Stimulated activated memory B cell treated with anti-CD40 and anti-IgM and Interleukin-4, amounts not matched to agents 10 μg/mL and 1 μg/mL and 100 μg/mL, for 72 hours (primary cell): ENCODE measurements at regions not wholly inside any gene's neighbourhood (a gene's known extent, or its start where the extent isn't known, plus 50 kb on each side); places are given as distances from the start of the nearest gene placed in this dataset.

Experiments used
- ATAC-seq: fragments of 150-1000 bp; cut with Tn5 transposase; 2 replicates; pipeline ENCODE4 v1.10.0; 2021
- H3K27ac Mint-ChIP-seq: one replicate; pipeline ENCODE4 v1.8.0; 2022; ENCODE audit warnings: mild to moderate bottlenecking, mixed read lengths
- H3K27me3 Mint-ChIP-seq: one replicate; pipeline ENCODE4 v1.8.0; 2022; ENCODE audit warnings: mixed read lengths
- H3K36me3 Mint-ChIP-seq: one replicate; pipeline ENCODE4 v1.8.0; 2022; ENCODE audit warnings: mixed read lengths
- H3K4me1 Mint-ChIP-seq: one replicate; pipeline ENCODE4 v1.8.0; 2022; ENCODE audit warnings: mixed read lengths
- H3K4me3 Mint-ChIP-seq: one replicate; pipeline ENCODE4 v1.8.0; 2022; ENCODE audit warnings: mild to moderate bottlenecking, moderate library complexity, mixed read lengths
- H3K9me3 Mint-ChIP-seq: one replicate; pipeline ENCODE4 v1.8.0; 2022; ENCODE audit warnings: mixed read lengths

DNA sequence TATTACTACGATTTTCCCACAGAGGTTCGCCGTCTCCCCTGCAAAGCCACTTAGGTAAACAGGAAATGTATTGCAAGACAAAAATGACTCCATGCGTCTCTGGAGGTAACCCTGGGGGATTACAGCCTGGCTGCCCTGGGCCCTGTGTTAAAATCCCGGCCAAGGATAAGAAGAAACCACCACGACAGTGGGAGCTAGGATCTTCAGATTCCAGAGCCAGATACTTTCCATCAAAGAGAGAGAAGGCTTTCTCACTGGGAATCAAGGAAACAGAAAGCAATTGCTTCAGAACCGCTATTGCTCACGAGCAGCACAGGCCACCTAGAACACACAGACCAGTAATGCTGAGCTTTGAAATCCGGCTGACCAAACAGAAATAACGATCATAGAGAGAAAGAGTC lies 97.9 kb upstream of the ZNF516 start:
- H3K4me1 Mint-ChIP-seq = no peaks in the 10 kb centered on the region

DNA sequence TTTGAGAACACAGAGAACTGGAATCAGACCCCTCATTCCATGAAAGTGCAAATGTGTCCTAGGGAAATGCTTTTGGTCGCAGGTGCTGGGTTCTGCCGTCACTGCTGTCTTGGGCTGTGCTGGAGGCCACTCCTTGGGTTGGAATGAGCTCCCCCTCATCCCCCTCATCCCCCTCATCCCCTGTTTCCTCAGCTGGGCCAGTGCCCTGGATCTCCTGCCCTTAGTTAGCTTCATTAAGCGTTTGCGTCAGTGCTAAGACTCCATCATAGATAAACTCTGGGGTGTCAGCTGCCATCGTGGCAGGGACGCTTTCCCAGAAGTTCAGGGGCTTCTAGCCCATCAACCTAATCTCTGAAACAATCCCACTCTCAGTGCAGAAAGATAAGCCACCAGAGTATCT lies 97.1 kb upstream of the ZNF516 start:
- no peaks in the 10 kb centered on the region for H3K4me1 Mint-ChIP-seq
- H3K9me3 Mint-ChIP-seq = no peaks in the 10 kb centered on the region
- H3K36me3 Mint-ChIP-seq = no peaks in the 10 kb centered on the region
- ATAC-seq = no peak
- H3K4me3 Mint-ChIP-seq = no peak overlapping the region
- peaks cover 50% of the 10 kb centered on the region for H3K27me3 Mint-ChIP-seq
- no peak overlapping the region for H3K27ac Mint-ChIP-seq

More for the DNA sequence above, 97.9 kb upstream of the ZNF516 start:
- H3K36me3 Mint-ChIP-seq = no peaks in the 10 kb centered on the region
- peaks cover 50% of the 10 kb centered on the region for H3K27me3 Mint-ChIP-seq
- ATAC-seq = no peak
- H3K9me3 Mint-ChIP-seq = no peaks in the 10 kb centered on the region
- no peak overlapping the region for H3K4me3 Mint-ChIP-seq
- H3K27ac Mint-ChIP-seq = no peak overlapping the region

DNA sequence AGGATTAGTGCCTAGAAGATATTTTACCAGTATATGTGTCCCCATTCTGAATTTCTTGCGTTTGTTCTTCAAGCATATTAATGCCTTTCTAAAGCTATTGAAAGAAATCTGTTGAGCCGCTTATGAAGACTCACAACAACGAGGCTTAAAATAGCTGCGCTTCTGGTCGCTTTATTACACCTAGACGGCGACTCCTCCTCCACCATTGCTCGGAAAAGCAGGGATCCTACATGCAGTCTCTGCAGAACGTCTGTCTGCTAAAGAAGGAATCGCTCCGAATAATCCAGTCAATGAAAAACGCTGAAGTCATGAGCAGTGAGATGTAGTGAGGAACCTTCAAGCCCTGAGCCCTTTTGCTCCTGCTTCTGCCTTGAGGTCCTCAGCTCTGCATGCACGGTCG lies 94.8 kb upstream of the ZNF516 start:
- H3K27me3 Mint-ChIP-seq = peaks cover 48% of the 10 kb centered on the region
- H3K4me1 Mint-ChIP-seq = no peaks in the 10 kb centered on the region
- H3K9me3 Mint-ChIP-seq = no peaks in the 10 kb centered on the region
- no peaks in the 10 kb centered on the region for H3K36me3 Mint-ChIP-seq
- H3K27ac Mint-ChIP-seq = no peak overlapping the region
- ATAC-seq = no peak
- H3K4me3 Mint-ChIP-seq = no peak overlapping the region

DNA sequence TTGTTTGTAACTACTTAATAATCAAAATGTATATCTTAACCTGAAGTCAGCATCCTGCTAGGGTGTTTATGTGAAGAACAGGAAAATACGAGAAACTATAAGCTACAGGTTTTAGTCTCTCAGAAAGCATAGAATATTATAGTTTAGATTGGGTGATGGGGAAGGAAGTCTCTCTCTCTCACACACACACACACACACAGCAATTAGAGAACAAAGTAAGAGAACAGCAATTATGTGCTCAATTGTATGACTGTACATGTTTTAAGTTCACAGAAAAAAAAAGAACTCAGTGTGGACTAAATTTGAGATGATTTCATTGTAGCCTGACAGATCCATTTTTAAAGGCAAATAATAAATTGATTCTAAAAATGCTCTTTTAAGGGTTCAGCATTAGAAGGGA lies 94.3 kb upstream of the ZNF516 start:
- H3K9me3 Mint-ChIP-seq = no peaks in the 10 kb centered on the region
- no peaks in the 10 kb centered on the region for H3K36me3 Mint-ChIP-seq
- H3K4me3 Mint-ChIP-seq = no peak overlapping the region
- H3K27me3 Mint-ChIP-seq = peaks cover 42% of the 10 kb centered on the region
- no peak for ATAC-seq
- H3K27ac Mint-ChIP-seq = no peak overlapping the region
- H3K4me1 Mint-ChIP-seq = no peaks in the 10 kb centered on the region

DNA sequence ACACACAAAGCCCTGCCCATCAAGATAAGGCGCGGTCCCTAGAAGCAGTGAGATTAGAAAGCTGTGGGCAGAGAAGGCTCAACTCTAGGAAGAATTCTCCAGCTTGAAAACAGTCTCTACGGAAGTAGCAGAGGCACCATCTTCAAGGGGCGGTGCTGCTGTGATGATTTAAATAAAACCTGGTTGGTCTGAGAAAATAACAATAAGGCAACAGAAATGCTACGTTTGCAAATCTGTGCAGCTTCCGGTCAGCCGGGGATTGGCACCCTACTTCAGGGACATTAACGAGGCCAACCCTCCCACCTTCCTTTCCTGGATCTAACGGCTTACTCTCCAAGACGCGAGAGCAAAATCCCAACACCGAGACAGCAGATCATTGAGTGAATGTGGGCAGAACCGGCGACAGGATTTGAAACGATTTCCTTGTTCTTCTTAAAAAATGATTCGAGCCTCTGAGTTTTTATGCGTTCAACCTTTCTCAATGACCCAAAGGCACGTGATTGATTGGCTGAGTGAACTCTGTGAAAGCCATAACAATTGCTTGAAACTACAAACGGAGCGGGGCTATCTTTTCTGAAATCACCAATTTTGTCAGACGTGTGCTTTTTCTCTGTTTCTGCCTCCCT lies 93.7 kb upstream of the ZNF516 start:
- Mint-ChIP-seq H3K4me1 (no peaks in the 10 kb centered on the region), H3K27ac (no peak overlapping the region), H3K9me3 (no peaks in the 10 kb centered on the region), H3K4me3 (peak overlapping the region; percentile 3), H3K27me3 (peaks cover 42% of the 10 kb centered on the region), H3K36me3 (no peaks in the 10 kb centered on the region)
- no peak for ATAC-seq

DNA sequence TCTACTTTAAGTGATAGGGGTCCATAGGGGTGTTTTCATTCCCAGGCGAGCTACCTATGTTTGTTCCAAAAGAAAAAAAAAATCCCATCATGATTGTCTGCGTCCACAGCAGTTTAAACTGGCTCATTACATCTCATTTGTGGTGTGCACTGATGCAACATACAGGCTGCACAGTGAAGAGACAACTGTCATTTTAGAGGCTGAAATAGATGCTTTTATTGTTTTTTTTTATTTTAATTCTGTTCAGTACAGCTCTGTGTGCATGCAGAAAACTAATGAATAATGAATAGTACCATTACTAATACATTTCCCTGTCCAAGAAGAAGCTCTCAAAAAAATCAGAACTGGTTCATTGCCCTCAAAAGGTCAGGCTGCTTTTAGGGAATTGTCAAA lies 92.8 kb upstream of the ZNF516 start:
- H3K27ac Mint-ChIP-seq = no peak overlapping the region
- no peak for ATAC-seq
- no peaks in the 10 kb centered on the region for H3K9me3 Mint-ChIP-seq
- H3K27me3 Mint-ChIP-seq = peaks cover 39% of the 10 kb centered on the region
- H3K4me3 Mint-ChIP-seq = no peak overlapping the region
- no peaks in the 10 kb centered on the region for H3K4me1 Mint-ChIP-seq
- no peaks in the 10 kb centered on the region for H3K36me3 Mint-ChIP-seq

DNA sequence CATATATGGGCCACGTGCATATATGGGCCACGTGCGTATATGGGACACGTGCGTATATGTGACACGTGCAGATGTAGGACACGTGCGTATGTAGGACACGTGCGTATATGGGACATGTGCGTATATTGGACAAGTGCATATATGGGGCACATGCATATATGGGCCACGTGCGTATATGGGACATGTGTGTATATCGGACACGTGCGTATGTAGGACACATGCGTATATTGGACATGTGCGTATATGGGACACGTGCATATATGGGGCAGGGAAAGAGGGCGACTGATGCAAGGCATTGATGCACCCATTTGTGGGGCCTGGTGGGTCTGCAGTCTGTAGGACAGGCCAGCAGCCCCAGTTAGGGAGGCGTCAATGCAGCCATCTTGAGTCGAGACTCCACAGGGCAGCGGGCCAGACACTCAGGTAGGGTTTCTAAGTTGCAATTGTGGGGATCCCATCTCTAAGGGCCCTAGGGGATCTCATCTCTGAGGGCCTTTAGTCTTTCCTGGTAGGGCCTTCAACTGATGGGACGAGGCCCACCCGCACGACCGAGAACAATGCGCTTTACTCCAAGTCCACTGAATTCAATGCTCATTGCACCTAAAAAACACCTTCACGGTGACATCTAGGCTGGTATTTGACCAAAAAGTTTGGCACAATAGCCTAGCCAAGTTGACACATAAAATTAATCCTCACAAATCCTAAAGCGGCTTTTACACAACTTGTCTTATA lies 92.3 kb upstream of the ZNF516 start:
- no peak overlapping the region for H3K4me3 Mint-ChIP-seq
- H3K4me1 Mint-ChIP-seq = no peaks in the 10 kb centered on the region
- H3K9me3 Mint-ChIP-seq = no peaks in the 10 kb centered on the region
- ATAC-seq = no peak
- H3K36me3 Mint-ChIP-seq = no peaks in the 10 kb centered on the region
- peaks cover 33% of the 10 kb centered on the region for H3K27me3 Mint-ChIP-seq
- no peak overlapping the region for H3K27ac Mint-ChIP-seq

DNA sequence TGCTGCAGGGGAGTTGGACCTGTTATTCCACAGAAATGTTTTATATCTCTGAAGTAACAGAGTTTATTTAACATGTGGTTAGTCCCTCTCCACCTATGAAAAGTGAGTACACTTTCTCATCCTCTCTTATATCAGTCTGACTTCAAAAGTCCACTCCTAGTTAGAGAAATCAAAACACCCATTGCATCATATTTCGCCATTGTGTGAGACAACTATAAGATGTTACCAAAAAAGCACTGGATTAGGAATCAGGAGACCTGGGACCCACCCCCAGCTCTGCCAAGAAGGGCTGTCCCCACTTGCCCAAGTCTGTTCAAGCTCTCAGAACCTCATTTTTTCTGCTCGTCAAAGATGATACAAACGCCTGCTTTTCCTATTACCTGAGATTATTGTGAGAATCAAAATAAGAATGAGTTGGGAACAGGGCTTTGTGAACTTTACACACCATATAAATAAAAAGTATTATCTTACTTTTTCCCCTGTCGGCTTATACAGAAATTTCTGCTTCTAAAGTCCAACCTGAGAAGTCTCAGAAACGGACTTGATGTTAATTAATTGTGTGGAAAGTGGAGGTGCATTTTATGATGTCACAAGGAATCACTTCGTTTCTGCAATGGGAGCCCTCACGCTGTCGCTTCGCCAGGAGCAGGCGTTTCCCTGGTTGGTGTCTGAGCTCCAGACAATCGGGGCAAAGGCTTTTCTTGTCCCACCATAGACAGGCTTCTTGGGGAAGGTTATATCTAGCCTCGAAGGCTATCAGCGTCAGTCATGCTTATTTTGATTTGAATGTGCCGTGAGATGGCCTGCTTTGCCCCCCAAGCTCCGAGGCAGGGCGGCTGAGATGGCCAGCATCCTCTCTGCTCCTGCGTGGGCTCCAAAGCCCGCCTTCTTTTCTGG lies 89.6 kb upstream of the ZNF516 start:
- Mint-ChIP-seq H3K27ac (no peak overlapping the region), H3K36me3 (no peaks in the 10 kb centered on the region), H3K9me3 (no peaks in the 10 kb centered on the region), H3K4me1 (no peaks in the 10 kb centered on the region), H3K4me3 (no peak overlapping the region), H3K27me3 (peaks cover 6% of the 10 kb centered on the region)
- ATAC-seq = no peak

DNA sequence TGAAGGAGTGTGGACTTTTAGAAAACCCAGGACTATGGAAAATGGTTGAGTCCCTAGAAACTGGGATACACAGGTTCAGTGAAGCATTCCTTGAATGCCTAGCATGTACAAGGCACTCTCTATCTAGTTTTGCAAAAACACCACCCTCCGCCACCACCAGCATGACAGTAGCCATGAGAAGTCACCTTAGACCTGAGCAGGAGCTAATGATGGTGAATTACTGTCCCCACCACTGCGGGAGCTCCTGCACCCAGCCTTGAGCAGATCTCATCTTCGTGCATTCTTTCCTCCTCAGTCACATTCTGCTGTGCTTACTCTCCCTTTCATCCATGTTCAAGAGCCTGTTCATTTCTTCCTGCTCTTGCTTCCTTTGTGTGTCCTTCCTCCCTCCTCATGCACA lies 86.2 kb upstream of the ZNF516 start:
- no peaks in the 10 kb centered on the region for H3K36me3 Mint-ChIP-seq
- no peak overlapping the region for H3K4me3 Mint-ChIP-seq
- peaks cover 2% of the 10 kb centered on the region for H3K27me3 Mint-ChIP-seq
- H3K9me3 Mint-ChIP-seq = peaks cover under 1% of the 10 kb centered on the region
- no peaks in the 10 kb centered on the region for H3K4me1 Mint-ChIP-seq
- H3K27ac Mint-ChIP-seq = no peak overlapping the region
- no peak for ATAC-seq

DNA sequence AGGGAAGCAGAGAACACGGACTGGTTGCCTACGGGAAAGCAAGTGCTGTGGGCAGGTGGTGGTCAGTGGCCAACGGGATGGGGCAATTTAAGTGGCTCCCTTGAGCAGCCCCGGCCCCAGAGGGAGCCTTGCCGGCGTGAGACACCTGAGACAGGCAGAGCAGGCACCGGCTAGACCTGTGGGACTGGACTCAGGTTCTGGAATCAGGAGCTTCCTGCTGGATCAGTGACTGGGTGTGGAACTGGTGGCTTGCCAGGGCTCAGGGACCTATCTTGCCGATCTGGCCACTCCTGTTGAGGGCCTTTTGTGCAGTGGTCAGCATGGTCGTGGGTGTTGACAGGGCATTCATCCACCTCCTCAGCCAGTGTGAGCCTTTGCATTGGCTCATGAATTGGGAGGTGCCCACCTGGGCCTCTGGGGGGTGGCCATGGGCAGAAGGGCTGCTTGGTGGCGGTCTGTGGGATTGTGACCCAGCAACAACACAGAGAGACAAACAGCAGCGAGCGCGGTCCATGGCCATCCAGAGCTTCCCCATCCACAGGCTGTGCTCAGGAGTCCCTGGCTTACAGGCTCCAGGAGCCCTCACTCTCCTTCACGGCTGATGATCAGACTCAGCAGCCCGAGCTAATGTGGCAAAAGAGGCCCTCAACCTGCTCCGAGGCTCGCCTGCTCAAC lies 85.4 kb upstream of the ZNF516 start:
- peaks cover 10% of the 10 kb centered on the region for H3K27me3 Mint-ChIP-seq
- H3K27ac Mint-ChIP-seq = no peak overlapping the region
- no peaks in the 10 kb centered on the region for H3K36me3 Mint-ChIP-seq
- no peak for ATAC-seq
- H3K4me3 Mint-ChIP-seq = no peak overlapping the region
- H3K4me1 Mint-ChIP-seq = no peaks in the 10 kb centered on the region
- H3K9me3 Mint-ChIP-seq = peaks cover 3% of the 10 kb centered on the region

DNA sequence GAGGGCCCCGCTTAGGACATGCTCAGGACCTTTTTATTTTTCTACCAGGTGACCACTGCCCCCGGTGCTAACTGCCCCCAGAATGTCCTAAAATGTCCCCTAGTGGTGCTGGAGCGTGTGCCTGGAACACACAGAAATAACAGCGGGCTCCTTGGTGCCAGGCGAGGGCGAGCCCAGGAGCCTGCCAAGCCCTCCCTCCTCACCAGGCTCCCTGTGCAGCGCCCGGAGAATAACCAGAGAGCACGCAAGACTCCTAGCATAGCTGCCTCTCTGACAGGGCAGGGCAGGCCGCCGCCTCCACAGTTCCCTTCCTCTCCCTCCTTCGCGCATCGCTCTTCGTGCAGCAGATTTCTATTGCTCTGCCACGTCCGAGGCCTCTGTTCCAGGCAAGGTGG lies 84.3 kb upstream of the ZNF516 start:
- H3K9me3 Mint-ChIP-seq = peaks cover 6% of the 10 kb centered on the region
- no peak overlapping the region for H3K4me3 Mint-ChIP-seq
- ATAC-seq = no peak
- no peaks in the 10 kb centered on the region for H3K36me3 Mint-ChIP-seq
- no peaks in the 10 kb centered on the region for H3K4me1 Mint-ChIP-seq
- peaks cover 16% of the 10 kb centered on the region for H3K27me3 Mint-ChIP-seq
- H3K27ac Mint-ChIP-seq = no peak overlapping the region

DNA sequence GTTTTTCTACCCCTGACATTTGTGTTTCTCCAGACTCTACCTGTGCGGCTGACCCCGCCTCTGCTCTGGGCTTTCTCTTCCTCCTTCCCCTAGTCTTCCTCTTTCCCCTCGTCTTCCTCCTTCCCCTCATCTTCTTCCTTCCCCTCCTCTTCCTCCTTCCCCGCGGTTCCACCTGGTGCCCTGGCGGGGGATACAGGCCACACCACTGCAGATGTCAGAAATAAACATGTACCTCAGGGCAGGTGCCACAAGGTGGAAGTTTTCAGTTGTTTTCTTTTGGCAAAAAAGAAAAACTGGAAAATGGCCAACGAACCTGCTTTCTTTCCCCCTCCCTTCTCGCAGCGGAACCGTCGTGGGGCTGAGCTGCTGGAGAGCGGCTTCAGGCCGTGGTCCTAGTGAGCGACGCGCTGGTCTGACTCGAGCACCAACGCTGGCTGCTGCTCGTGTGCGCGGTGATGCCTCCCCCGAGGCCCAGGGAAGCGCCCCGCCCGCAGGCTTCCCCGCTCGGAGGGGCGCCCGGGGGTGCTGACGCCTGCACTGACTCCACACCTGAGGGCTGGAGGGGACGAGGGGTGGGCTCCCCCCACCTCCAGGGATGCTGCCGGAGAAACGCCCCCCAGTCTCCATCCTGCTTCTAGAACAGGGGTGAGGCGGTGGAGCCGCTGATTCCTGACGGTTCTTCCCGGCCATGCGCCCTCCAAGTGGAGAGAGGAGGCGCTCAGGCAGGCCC lies 83.7 kb upstream of the ZNF516 start:
- Mint-ChIP-seq H3K4me3 (no peak overlapping the region), H3K36me3 (no peaks in the 10 kb centered on the region), H3K27me3 (peaks cover 16% of the 10 kb centered on the region), H3K4me1 (no peaks in the 10 kb centered on the region), H3K27ac (no peak overlapping the region), H3K9me3 (peaks cover 6% of the 10 kb centered on the region)
- peak; percentile 13 for ATAC-seq

DNA sequence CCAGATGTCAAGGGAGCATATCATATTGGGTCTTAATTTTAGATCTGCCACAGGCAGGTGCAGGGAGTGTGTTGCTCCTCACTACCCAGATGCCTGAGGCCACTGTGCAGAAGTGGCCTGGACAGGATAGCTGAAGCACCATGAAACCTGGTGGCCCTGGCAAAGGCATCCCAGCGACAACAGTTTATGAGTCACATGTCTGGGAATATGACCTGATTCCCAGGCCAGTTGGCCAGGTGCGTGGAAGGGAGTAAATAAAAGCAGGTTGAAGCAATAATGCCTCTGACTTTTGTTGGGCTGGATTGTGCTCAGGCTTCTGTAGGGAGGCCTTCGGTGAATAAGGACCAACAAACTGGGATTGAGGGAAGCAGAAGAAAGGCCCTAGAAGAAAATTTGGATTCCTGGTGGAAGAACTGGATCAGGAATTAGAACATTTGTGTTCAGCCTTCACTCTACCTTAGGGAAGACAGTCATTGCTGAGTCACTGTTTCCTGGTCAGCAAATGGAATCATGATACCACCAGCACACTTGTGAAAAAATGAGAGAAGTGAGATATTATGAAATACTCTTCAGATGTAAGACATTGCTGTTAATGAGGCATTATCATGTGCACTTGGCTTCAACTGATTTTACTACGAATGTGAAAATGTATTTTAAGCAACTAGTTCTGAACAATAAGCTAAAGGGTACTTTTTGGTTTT lies 78.4 kb upstream of the ZNF516 start:
- Mint-ChIP-seq H3K4me3 (no peak overlapping the region), H3K27ac (no peak overlapping the region), H3K4me1 (no peaks in the 10 kb centered on the region), H3K36me3 (no peaks in the 10 kb centered on the region), H3K9me3 (peaks cover 6% of the 10 kb centered on the region), H3K27me3 (peaks cover 55% of the 10 kb centered on the region)
- no peak for ATAC-seq

DNA sequence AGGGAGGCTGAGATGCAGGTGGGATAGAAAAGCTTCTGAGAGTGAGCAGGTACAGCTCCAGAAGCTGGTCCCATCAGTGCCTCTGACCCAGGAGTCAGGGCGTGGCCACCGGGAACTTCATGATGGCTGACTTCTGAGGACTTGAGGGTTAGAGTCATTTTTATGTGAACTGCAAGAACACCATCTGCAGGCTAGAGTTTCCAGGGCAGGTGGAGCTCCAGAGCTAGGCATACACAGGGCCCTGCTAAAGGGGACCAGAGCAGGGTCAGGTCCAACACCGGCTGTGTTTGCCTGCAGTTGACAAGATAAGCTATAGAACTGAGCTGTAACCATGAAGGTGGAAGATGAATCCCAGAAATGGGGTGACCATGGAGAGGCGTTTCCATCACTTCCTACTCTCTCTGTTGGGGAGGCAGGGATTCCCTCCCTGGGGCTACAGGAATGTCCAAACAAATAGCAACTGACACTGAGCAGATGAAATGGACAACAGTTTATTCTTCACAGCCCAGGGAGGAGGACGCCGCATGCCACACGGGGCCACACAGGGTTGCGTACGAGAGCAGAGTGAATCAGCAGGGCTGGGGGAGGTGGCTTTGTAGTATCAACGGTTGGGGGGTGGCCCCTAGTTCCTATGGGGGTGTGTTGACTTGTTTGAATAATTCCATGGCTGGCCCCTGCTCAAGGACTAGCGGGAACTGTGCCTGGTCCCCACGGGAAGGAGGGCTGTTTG lies 77.6 kb upstream of the ZNF516 start:
- Mint-ChIP-seq H3K4me1 (no peaks in the 10 kb centered on the region), H3K27ac (no peak overlapping the region), H3K27me3 (peaks cover 57% of the 10 kb centered on the region), H3K9me3 (peaks cover 6% of the 10 kb centered on the region), H3K4me3 (no peak overlapping the region), H3K36me3 (no peaks in the 10 kb centered on the region)
- peak; percentile 16 for ATAC-seq
